Neural cell (in vitro differentiated cells): ENCODE measurements at regions not wholly inside any gene's neighbourhood (a gene's known extent, or its start where the extent isn't known, plus 50 kb on each side); places are given as distances from the start of the nearest gene placed in this dataset.

ENCODE experiments used
- H2AFZ ChIP-seq: fragments of 200-600, 300-800 bp; sonication (generic), shearing (Covaris generic); 2 replicates; pipeline ENCODE4 v1.6.0; 2014; ENCODE audit warnings: low read depth, mild to moderate bottlenecking, antibody characterized with exemption, low read length, moderate library complexity
- H3F3A ChIP-seq: fragments of 200-600 bp; shearing (Covaris generic); 2 replicates; pipeline ENCODE4 v1.6.1; 2016; ENCODE audit warnings: mild to moderate bottlenecking, moderate library complexity, mixed read lengths, antibody characterized with exemption, low read length; ENCODE audit not compliant: insufficient read depth, poor library complexity, severe bottlenecking
- H3K27ac ChIP-seq: fragments of 200-600, 300-800 bp; sonication (generic), shearing (Covaris generic); 2 replicates; pipeline ENCODE4 v1.5.1; 2014; ENCODE audit warnings: mild to moderate bottlenecking, low read length, moderate library complexity
- H3K27me3 ChIP-seq: fragments of 300-800, 200-600 bp; sonication (generic), shearing (Covaris generic); 2 replicates; pipeline ENCODE4 v1.6.0; 2014; ENCODE audit warnings: mild to moderate bottlenecking, low read depth, low read length, moderate library complexity; ENCODE audit not compliant: insufficient read depth
- H3K36me3 ChIP-seq: fragments of 300-800, 200-600 bp; sonication (generic), shearing (Covaris generic); 2 replicates; pipeline ENCODE4 v1.5.1; 2014; ENCODE audit warnings: mild to moderate bottlenecking, antibody characterized with exemption, low read length, moderate library complexity; ENCODE audit not compliant: insufficient read depth
- H3K4me2 ChIP-seq: fragments of 300-800, 200-600 bp; sonication (generic), shearing (Covaris generic); 2 replicates; pipeline ENCODE4 v1.6.0; 2014; ENCODE audit warnings: mild to moderate bottlenecking, low read length
- H3K4me3 ChIP-seq: fragments of 300-800, 200-600 bp; sonication (generic), shearing (Covaris generic); 2 replicates; pipeline ENCODE4 v1.5.1; 2014; ENCODE audit warnings: mild to moderate bottlenecking, low read length, moderate library complexity
- H3K79me2 ChIP-seq: fragments of 200-600 bp; shearing (Covaris generic); replicated peaks from 2 replicates; pipeline ENCODE4 v1.6.0; 2014; ENCODE audit warnings: mild to moderate bottlenecking, low read length, moderate library complexity; ENCODE audit not compliant: insufficient read depth
- H3K9ac ChIP-seq: fragments of 300-800, 200-600 bp; sonication (generic), shearing (Covaris generic); 2 replicates; pipeline ENCODE4 v1.6.1; 2016; ENCODE audit warnings: mild to moderate bottlenecking, low read length, mixed read lengths
- H3K9me2 ChIP-seq: fragments of 200-600 bp; shearing (Covaris generic); 2 replicates; pipeline ENCODE4 v1.6.1; 2016; ENCODE audit warnings: mild to moderate bottlenecking, low read length, mixed read lengths; ENCODE audit not compliant: insufficient read depth
- H3K9me3 ChIP-seq: fragments of 200-600, 300-800 bp; sonication (generic), shearing (Covaris generic); 2 replicates; pipeline ENCODE4 v1.6.1; 2016; ENCODE audit warnings: mild to moderate bottlenecking, mixed run types, low read length, moderate library complexity, mixed read lengths
- H4K20me1 ChIP-seq: fragments of 200-600 bp; shearing (Covaris generic); 2 replicates; pipeline ENCODE4 v1.6.1; 2016; ENCODE audit warnings: mild to moderate bottlenecking, mixed run types; ENCODE audit not compliant: insufficient read depth
- CTCF ChIP-seq: fragments of 450-650 bp; IDR thresholded peaks from 2 replicates; pipeline ENCODE4 v1.5.1; 2014; ENCODE audit warnings: antibody characterized with exemption, mild to moderate bottlenecking, moderate library complexity; ENCODE audit not compliant: poor library complexity, severe bottlenecking
- EP300 ChIP-seq: fragments of 450-650 bp; conservative IDR thresholded peaks from 2 replicates; pipeline ENCODE4 v1.6.1; 2014; ENCODE audit warnings: antibody characterized with exemption, mild to moderate bottlenecking, moderate library complexity; ENCODE audit not compliant: poor library complexity, severe bottlenecking
- EZH2 ChIP-seq: fragments of 200-600, 300-800 bp; shearing (Covaris generic), sonication (generic); IDR thresholded peaks from 2 replicates; pipeline ENCODE4 v1.6.1; 2014; ENCODE audit warnings: antibody characterized with exemption, low read length, borderline replicate concordance, mild to moderate bottlenecking; ENCODE audit not compliant: insufficient read depth, poor library complexity, severe bottlenecking
- MXI1 ChIP-seq: fragments of 450-650 bp; conservative IDR thresholded peaks from 2 replicates; pipeline ENCODE4 v1.6.1; 2014; ENCODE audit warnings: antibody characterized with exemption, mild to moderate bottlenecking; ENCODE audit not compliant: poor library complexity, severe bottlenecking
- POLR2AphosphoS5 ChIP-seq: IDR thresholded peaks from 2 replicates; pipeline ENCODE4 v1.6.1; 2012
- RAD21 ChIP-seq: fragments of 450-650 bp; conservative IDR thresholded peaks from 2 replicates; pipeline ENCODE4 v1.6.1; 2014; ENCODE audit warnings: antibody characterized with exemption, mild to moderate bottlenecking, moderate library complexity
- SMC3 ChIP-seq: fragments of 450-650 bp; conservative IDR thresholded peaks from 2 replicates; pipeline ENCODE4 v1.6.1; 2014; ENCODE audit warnings: antibody characterized with exemption, mild to moderate bottlenecking, moderate library complexity; ENCODE audit not compliant: poor library complexity
- TAF1 ChIP-seq: IDR thresholded peaks from 2 replicates; pipeline ENCODE4 v1.6.1; 2012; ENCODE audit warnings: low read depth
- TF ChIP-seq, protein P1 (sequence below): IDR thresholded peaks from 2 replicates; pipeline ENCODE4 v1.6.1; 2012; ENCODE audit warnings: borderline replicate concordance

- H3K27ac ChIP-seq = no peak overlapping the region
- no peak for TF ChIP-seq EZH2
- no peak for TF ChIP-seq RAD21
- TF ChIP-seq, protein P1, sequence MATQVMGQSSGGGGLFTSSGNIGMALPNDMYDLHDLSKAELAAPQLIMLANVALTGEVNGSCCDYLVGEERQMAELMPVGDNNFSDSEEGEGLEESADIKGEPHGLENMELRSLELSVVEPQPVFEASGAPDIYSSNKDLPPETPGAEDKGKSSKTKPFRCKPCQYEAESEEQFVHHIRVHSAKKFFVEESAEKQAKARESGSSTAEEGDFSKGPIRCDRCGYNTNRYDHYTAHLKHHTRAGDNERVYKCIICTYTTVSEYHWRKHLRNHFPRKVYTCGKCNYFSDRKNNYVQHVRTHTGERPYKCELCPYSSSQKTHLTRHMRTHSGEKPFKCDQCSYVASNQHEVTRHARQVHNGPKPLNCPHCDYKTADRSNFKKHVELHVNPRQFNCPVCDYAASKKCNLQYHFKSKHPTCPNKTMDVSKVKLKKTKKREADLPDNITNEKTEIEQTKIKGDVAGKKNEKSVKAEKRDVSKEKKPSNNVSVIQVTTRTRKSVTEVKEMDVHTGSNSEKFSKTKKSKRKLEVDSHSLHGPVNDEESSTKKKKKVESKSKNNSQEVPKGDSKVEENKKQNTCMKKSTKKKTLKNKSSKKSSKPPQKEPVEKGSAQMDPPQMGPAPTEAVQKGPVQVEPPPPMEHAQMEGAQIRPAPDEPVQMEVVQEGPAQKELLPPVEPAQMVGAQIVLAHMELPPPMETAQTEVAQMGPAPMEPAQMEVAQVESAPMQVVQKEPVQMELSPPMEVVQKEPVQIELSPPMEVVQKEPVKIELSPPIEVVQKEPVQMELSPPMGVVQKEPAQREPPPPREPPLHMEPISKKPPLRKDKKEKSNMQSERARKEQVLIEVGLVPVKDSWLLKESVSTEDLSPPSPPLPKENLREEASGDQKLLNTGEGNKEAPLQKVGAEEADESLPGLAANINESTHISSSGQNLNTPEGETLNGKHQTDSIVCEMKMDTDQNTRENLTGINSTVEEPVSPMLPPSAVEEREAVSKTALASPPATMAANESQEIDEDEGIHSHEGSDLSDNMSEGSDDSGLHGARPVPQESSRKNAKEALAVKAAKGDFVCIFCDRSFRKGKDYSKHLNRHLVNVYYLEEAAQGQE = no peak
- no peak for TF ChIP-seq CTCF
- TF ChIP-seq MXI1 = no peak
- TF ChIP-seq EP300 = no peak
- TF ChIP-seq POLR2AphosphoS5 = no peak
- no peak for TF ChIP-seq SMC3
- no peak for TF ChIP-seq TAF1
- no peaks in the 10 kb centered on the region for H3K79me2 ChIP-seq
- no peak overlapping the region for H2AFZ ChIP-seq
- no peak overlapping the region for H3K4me2 ChIP-seq
- no peaks in the 10 kb centered on the region for H3F3A ChIP-seq
- no peaks in the 10 kb centered on the region for H3K36me3 ChIP-seq
- H3K9me3 ChIP-seq = no peaks in the 10 kb centered on the region
- no peak overlapping the region for H3K9ac ChIP-seq
- no peaks in the 10 kb centered on the region for H3K27me3 ChIP-seq
- no peaks in the 10 kb centered on the region for H3K9me2 ChIP-seq
- no peaks in the 10 kb centered on the region for H4K20me1 ChIP-seq
- no peak overlapping the region for H3K4me3 ChIP-seq
These were observed 154.7 kb upstream of the SGK1 start for GRCh38 chr6:134472661-134473060.

- no peaks in the 10 kb centered on the region for H3F3A ChIP-seq
- H3K36me3 ChIP-seq = no peaks in the 10 kb centered on the region
- H2AFZ ChIP-seq = no peak overlapping the region
- H3K9ac ChIP-seq = no peak overlapping the region
- H3K9me2 ChIP-seq = no peaks in the 10 kb centered on the region
- H3K9me3 ChIP-seq = no peaks in the 10 kb centered on the region
- H3K4me2 ChIP-seq = no peak overlapping the region
- no peaks in the 10 kb centered on the region for H3K79me2 ChIP-seq
- H3K27me3 ChIP-seq = no peaks in the 10 kb centered on the region
- no peaks in the 10 kb centered on the region for H4K20me1 ChIP-seq
- no peak for TF ChIP-seq EZH2
- TF ChIP-seq POLR2AphosphoS5 = no peak
- TF ChIP-seq TAF1 = no peak
- TF ChIP-seq, protein P1 = no peak
- no peak for TF ChIP-seq RAD21
- no peak for TF ChIP-seq EP300
- TF ChIP-seq CTCF = no peak
- TF ChIP-seq SMC3 = no peak
- TF ChIP-seq MXI1 = no peak
- H3K27ac ChIP-seq = no peak overlapping the region
- H3K4me3 ChIP-seq = no peak overlapping the region
These were observed 154.1 kb upstream of the SGK1 start for GRCh38 chr6:134472046-134472445.
